HG03575 (cell line): ENCODE measurements at regions not wholly inside any gene's neighbourhood (a gene's known extent, or its start where the extent isn't known, plus 50 kb on each side); places are given as distances from the start of the nearest gene placed in this dataset.

Experiments used
- ATAC-seq: cut with Tn5 transposase; IDR thresholded peaks from one replicate; pipeline ENCODE4 v1.9.1; 2021; ENCODE audit not compliant: unreplicated experiment, insufficient number of reproducible peaks, low FRiP score; ENCODE audit errors: extremely low read depth

DNA sequence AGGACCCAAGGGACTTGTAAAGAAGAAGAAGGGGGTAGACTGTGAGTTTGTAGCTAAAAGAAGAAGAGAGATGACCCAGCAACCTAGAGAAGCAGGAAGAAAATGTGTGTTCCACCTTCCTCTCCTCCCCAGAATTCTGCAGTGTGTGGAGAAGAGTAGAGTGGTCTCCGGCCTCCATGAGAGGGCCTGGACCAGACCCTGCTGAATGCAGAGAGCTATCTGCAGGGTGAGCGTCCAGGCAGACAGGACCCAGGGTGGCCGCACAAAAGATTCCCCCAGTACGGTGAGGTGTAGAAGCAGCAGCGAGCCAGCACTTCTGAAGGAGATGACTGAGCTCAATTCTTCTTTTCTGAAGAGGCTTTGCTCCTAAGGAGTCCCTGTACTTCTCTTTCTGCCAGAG lies 239.7 kb upstream of the ANKRD30A start:
- no peak for ATAC-seq

- ATAC-seq, result no peak
These were observed 242.6 kb upstream of the ANKRD30A start for GRCh38 chr10:36882781-36883180.

DNA sequence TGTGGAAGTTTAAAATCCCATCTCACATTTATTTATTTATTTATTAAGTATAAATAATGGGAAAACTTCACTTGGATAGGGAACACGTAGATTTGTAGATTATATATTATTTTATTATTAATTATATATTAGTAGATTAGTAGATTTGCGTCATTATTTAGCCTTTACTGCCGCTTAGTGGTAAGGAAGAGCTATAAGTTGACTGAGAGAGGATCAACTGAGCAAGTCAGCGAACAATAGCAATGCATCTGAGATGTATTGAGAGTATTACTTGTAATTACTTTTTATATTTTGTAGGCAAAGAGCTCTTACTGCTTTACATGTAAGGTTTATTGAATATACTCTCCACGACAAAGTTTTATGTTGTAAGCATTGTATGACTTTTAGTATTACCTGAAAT lies 244.5 kb upstream of the ANKRD30A start:
- ATAC-seq, result no peak

- ATAC-seq, result peak; percentile 84
These were observed 252.6 kb upstream of the ANKRD30A start for GRCh38 chr10:36872702-36873393.

DNA sequence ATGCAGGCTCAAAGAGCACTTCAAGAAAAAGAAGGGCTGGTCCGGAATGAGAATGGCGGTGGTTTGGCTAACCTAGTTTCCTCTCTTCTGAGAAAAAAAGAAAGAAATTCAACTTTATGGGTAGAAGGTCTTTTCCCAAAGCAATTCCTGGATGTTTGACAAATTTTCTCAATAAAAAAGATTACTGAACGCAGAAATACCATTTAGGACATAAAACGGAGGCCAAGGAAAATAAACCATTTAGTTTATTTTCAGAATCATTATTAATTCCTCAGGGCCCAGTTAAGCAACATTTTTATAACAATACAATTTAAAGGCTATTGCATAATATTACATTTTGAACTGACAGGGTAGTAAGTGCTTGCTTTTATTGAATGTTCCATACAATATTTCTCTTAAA lies 284.6 kb upstream of the ANKRD30A start:
- no peak for ATAC-seq

GRCh38 chr10:36837416-36837815 lies 288.0 kb upstream of the ANKRD30A start:
- ATAC-seq, result no peak

- ATAC-seq, result no peak
These were observed 305.6 kb upstream of the ANKRD30A start for GRCh38 chr10:36819781-36820180.

GRCh38 chr10:36817898-36818297 lies 307.5 kb upstream of the ANKRD30A start:
- no peak for ATAC-seq

DNA sequence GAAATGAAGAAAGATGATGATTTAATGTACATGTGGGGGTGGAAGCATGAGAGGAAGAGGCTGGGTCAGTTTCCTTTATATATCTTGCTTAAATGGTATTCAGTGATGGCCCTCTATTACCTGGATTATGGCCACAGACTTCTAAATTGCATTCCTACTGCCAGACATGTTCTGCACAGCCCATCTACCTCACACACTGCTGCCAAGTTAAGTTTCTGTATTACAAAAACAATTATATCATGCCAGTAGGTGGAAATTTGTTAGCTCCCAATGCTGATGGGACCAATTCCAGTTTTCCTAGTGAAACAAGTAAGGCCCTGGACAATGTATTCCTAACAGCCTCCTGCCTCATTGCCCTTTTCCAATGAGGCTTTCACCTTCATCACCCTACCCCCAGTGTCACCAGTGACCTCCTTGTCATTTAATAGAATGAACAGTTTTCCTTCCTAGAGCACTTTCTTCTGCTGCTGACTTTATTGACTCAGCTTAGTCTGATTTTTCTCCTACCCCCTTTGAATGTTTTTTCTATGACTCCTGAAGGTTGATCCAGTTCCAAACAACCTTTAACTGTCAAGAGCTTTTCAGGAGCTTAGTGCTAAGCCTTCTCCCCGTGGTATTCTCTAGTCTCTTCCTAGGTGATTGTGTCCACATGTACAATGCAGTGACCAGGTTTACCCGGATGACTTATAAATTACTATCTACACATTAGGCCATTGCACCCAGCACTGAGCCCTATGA lies 316.6 kb upstream of the ANKRD30A start:
- ATAC-seq, result no peak

DNA sequence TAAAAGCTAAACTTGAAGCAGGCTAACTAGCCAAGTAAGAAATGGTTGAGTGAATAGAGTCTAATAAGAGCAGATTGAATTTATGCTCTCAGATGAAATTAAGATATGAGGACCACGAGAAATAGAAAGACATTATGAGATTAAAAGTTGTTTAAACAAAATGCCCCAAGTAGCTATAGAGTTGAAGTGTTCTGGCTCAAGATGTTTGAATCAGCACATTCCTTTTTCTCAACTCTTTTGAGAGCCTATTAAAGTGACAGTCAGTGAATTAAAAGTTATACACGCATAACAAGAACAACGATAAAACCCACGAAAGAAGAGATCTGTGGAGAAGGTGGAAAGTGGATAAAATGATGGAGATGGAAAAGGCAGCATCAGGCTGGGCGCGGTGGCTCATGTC lies 322.2 kb upstream of the ANKRD30A start:
- no peak for ATAC-seq

DNA sequence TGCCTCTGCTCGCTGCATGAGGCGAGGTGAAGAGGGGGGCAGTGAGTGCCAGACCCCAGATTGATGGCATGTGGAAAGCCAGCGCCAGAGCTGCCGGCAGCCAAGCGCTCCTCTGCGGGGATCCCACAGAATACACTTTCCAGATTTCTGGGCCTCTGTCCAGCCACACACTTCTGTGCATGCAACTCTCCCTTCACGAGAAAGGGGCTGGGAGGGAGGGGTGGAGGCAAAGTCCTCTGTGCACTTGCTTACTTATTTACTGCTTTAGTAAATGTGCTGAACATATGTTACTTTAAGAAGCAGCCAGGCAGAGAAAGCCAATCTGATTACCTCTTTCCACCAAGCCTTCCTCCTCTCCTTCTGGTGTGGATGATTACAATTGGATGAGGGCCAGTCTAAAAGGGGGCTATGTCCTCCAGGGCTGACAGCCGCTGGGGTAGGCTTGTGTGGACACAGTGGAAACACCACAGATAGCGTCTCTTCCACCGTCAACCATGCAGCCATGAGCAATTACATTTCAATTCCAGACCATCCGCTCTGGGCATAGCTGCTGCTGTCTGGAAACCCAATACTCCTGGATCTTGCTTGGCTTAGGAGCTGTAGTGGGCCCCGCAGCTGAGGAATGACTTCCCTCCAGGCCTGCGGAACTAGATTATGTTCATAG lies 322.8 kb upstream of the ANKRD30A start:
- no peak for ATAC-seq

DNA sequence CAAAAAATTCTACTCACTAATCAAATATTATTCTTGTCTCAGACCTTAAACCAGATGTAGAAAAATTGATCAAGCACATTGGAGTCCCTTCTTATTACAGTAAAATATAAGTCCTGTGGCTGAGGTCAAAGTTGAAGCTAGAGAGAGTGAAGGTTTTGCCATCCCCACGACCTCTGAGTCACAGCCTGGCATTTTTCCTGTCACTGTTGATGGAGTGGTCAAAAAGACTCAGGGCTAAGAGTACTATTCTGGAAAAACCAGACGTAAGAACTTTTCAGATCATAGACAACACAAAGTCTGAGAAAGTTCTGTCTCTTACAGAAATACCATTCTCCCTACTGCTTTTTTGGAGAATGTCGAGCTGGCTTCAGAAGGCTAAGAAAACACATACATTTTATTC lies 323.7 kb upstream of the ANKRD30A start:
- no peak for ATAC-seq

GRCh38 chr10:36794981-36795380 lies 330.4 kb upstream of the ANKRD30A start:
- ATAC-seq, result no peak

DNA sequence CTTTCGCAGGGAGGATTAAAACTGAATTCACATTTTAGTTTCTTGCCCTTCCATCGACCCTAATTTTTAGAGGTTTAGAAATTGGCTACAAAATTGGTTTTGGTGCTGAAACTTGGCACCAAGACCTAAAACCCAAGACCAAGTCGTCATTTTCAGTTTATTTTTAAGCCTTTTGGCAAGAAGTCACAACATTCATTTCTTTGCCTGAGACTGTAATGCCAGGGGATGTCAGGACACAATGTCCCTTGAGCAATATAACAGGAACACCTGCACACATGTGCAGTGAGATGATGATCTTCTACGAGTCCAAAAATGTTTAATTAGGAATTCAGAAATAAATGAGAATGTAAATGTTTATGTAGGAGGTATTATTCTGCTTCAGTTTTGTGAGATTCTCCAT lies 335.4 kb upstream of the ANKRD30A start:
- no peak for ATAC-seq

DNA sequence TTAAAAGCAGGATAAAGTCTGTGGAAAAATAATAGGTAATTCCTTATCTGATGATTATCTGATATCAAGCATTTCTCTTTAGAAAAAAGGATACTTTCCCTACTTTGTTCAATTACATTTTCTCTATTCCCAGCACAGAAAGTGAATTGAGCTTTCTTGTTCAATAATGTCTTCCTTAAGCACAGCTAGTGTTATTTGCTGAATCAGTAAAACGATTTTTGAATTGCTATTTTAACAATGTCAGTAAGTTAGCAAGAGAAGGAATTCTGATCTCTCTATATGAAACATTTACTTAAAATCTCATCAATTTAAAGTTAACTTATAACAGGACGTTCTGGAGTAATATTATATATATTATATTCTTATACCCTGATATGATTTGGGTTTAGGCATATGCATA lies 337.2 kb upstream of the ANKRD30A start:
- ATAC-seq, result no peak

DNA sequence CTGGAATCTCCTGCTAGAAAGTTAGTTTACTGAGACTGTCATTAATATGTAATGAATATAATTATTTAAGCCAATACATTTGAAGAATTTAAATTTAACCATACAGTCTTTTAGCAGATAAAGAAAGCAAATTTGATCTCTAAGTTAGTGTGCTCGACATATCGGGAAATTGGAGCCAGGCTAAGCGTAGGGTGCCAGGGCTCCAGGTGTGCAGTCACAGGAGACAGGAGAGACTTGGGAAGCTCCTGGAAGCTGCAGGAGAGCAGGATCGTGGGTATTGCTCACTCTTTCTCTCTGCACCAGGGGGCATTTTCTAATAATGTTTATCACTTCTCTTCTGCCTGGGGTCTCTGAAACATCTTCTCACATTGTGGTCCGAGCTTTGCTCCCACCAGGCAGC lies 342.0 kb upstream of the ANKRD30A start:
- no peak for ATAC-seq

DNA sequence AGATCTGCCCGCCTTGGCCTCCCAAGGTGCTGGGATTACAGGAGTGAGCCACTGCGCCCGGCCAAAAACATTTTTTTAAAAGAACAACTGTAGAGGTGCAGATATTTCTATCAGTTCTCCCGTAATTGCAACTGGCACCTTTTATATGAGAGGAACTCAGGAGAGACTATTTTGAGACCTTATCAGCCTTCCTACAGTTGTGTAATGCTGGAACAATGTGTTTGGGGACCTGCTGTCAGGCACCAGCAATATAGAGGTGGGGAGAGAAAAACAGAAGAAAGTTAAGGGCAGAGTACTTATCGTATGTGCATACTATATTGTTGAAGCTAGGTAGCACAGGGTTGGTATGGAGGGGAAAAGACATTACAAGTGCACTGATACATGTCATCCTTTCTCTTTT lies 343.8 kb upstream of the ANKRD30A start:
- ATAC-seq, result no peak

GRCh38 chr10:36780158-36780557 lies 345.2 kb upstream of the ANKRD30A start:
- no peak for ATAC-seq

DNA sequence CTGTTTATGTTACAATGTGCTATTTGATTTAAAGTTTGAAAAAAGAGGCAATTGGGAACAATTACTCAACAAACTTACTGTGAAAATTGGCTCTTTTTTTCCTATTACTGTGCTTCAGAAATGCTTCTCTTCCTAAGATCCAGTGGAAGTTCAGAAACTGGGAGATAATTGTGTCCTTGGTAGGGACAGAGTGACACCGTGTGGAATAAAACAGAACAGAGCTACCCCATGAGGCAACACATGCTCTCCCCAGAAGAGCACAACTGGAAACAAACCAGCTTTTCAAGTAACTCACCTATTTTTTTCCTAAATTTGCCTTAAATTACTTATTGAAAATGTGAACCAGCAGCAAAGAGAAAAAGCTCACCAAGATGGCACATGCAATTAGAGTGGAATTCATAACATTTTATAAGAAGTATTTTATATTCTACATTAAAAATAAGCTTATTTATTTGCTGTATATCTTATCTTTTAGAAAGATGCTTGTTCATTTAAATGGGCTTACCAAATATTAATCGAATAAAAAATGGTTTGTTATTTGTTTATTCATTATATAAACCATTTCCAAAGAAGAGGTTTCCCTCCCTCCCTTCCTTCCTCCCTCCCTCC lies 346.1 kb upstream of the ANKRD30A start:
- no peak for ATAC-seq

DNA sequence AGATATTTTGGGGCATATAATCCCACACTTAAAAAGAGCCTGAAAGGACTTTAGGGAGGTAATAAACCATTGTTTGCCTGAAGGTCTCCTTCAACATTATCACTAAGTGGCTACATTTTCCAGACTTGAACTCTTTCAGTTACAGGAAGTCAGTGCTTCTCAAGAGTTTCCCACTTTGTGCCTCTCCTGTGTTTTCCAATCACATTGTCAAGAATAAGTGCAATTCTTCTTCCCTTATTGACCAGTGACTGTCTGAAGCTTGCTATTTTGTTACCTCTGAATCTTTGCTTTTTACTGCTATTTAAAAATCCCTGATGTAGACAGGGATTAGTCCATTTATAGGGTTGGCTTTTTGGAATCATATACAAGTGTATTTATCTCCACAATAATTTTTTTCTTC lies 346.7 kb upstream of the ANKRD30A start:
- ATAC-seq, result no peak
